DOHH2 (cell line): ENCODE measurements at regions not wholly inside any gene's neighbourhood (a gene's known extent, or its start where the extent isn't known, plus 50 kb on each side); places are given as distances from the start of the nearest gene placed in this dataset.

ENCODE experiments used
- CTCF ChIP-seq: fragments of 200-600 bp; sonication (generic); IDR thresholded peaks from one replicate; pipeline ENCODE4 v1.5.1; 2014; ENCODE audit warnings: antibody characterized with exemption, mild to moderate bottlenecking, low read depth, low read length; ENCODE audit not compliant: poor library complexity, severe bottlenecking
- EZH2phosphoT487 ChIP-seq: fragments of 200-600 bp; sonication (generic); IDR thresholded peaks from 2 replicates; pipeline ENCODE4 v1.6.1; 2017; ENCODE audit warnings: borderline replicate concordance, mild to moderate bottlenecking, antibody characterized with exemption, low read length, moderate library complexity, mixed read lengths

GRCh38 chrX:115940348-115940747 lies 230.2 kb upstream of the AGTR2 start:
- no peak for TF ChIP-seq CTCF
- no peak for TF ChIP-seq EZH2phosphoT487
